Loucy (cell line): ENCODE measurements at regions not wholly inside any gene's neighbourhood (a gene's known extent, or its start where the extent isn't known, plus 50 kb on each side); places are given as distances from the start of the nearest gene placed in this dataset.

Experiments
- H2AFZ ChIP-seq: fragments of 200-600 bp; sonication (generic); 2 replicates; pipeline ENCODE4 v1.6.0; 2016; ENCODE audit warnings: antibody characterized with exemption, mild to moderate bottlenecking, low read length, moderate library complexity
- H3F3A ChIP-seq: fragments of 200-600 bp; 2 replicates; pipeline ENCODE4 v1.6.0; 2016; ENCODE audit warnings: antibody characterized with exemption, low read depth, mild to moderate bottlenecking
- H3K27me3 ChIP-seq: fragments of 200-600 bp; sonication (generic); 2 replicates; pipeline ENCODE4 v1.6.1; 2014; ENCODE audit warnings: low read length, mild to moderate bottlenecking; ENCODE audit not compliant: insufficient read depth, poor library complexity, severe bottlenecking
- H3K36me3 ChIP-seq: fragments of 200-600 bp; sonication (generic); 2 replicates; pipeline ENCODE4 v1.6.1; 2016; ENCODE audit warnings: low read length; ENCODE audit not compliant: insufficient read depth
- H3K4me1 ChIP-seq: fragments of 200-600 bp; sonication (generic); 2 replicates; pipeline ENCODE4 v1.5.1; 2014; ENCODE audit warnings: low read length, mild to moderate bottlenecking; ENCODE audit not compliant: insufficient read depth, poor library complexity, severe bottlenecking
- H3K4me2 ChIP-seq: fragments of 200-600 bp; sonication (generic); 2 replicates; pipeline ENCODE4 v1.6.0; 2014; ENCODE audit warnings: antibody characterized with exemption, low read length, low read depth, mild to moderate bottlenecking; ENCODE audit not compliant: poor library complexity, severe bottlenecking
- H3K4me3 ChIP-seq: fragments of 200-600 bp; sonication (generic); 2 replicates; pipeline ENCODE4 v1.5.1; 2014; ENCODE audit warnings: low read length, mild to moderate bottlenecking, mixed read lengths; ENCODE audit not compliant: poor library complexity, severe bottlenecking
- H3K79me2 ChIP-seq: fragments of 200-600 bp; sonication (generic); 2 replicates; pipeline ENCODE4 v1.6.1; 2014; ENCODE audit warnings: low read length; ENCODE audit not compliant: insufficient read depth
- H3K9ac ChIP-seq: fragments of 200-600 bp; sonication (generic); 2 replicates; pipeline ENCODE4 v1.6.0; 2014; ENCODE audit warnings: mild to moderate bottlenecking, low read depth, low read length, moderate library complexity; ENCODE audit not compliant: poor library complexity, severe bottlenecking
- H3K9me2 ChIP-seq: fragments of 200-600 bp; sonication (generic); replicated peaks from 2 replicates; pipeline ENCODE4 v1.6.1; 2016; ENCODE audit warnings: low read depth, low read length, mixed read lengths
- H3K9me3 ChIP-seq: fragments of 200-600 bp; sonication (generic); 2 replicates; pipeline ENCODE4 v1.6.1; 2014; ENCODE audit warnings: mild to moderate bottlenecking, antibody characterized with exemption, low read length, low read depth; ENCODE audit not compliant: insufficient read depth
- H4K20me1 ChIP-seq: fragments of 200-600 bp; sonication (generic); 2 replicates; pipeline ENCODE4 v1.6.0; 2014; ENCODE audit warnings: antibody characterized with exemption, low read length, mild to moderate bottlenecking; ENCODE audit not compliant: insufficient read depth, poor library complexity, severe bottlenecking
- CTCF ChIP-seq: fragments of 200-600 bp; sonication (generic); conservative IDR thresholded peaks from 2 replicates; pipeline ENCODE4 v1.5.1; 2014; ENCODE audit warnings: mild to moderate bottlenecking, antibody characterized with exemption, low read length
- EZH2phosphoT487 ChIP-seq: fragments of 200-600 bp; IDR thresholded peaks from 2 replicates; pipeline ENCODE4 v1.6.1; 2018; ENCODE audit warnings: antibody characterized with exemption, mild to moderate bottlenecking, moderate library complexity, borderline replicate concordance

- H3K4me1 ChIP-seq: no peaks in the 10 kb centered on the region
- no peaks in the 10 kb centered on the region for H3K79me2 ChIP-seq
- no peaks in the 10 kb centered on the region for H3F3A ChIP-seq
- no peak overlapping the region for H3K9ac ChIP-seq
- H3K27me3 ChIP-seq: no peaks in the 10 kb centered on the region
- H3K36me3 ChIP-seq: no peaks in the 10 kb centered on the region
- no peak overlapping the region for H3K4me2 ChIP-seq
- H2AFZ ChIP-seq: no peak overlapping the region
- no peaks in the 10 kb centered on the region for H3K9me3 ChIP-seq
- no peaks in the 10 kb centered on the region for H4K20me1 ChIP-seq
- H3K9me2 ChIP-seq: no peaks in the 10 kb centered on the region
- no peak overlapping the region for H3K4me3 ChIP-seq
- no peak for TF ChIP-seq CTCF
- TF ChIP-seq EZH2phosphoT487: no peak
Measured at GRCh38 chr3:74529145-74529544, 85.3 kb downstream of the CNTN3 start.

GRCh38 chr3:74527566-74527965 lies 86.9 kb downstream of the CNTN3 start:
- TF ChIP-seq EZH2phosphoT487 (no peak), CTCF (no peak)
- H3K9me3 ChIP-seq: no peaks in the 10 kb centered on the region

GRCh38 chr3:74523811-74524210 lies 90.6 kb downstream of the CNTN3 start:
- Histone ChIP-seq H3K9ac (no peak overlapping the region), H3K4me3 (no peak overlapping the region), H3K27me3 (no peaks in the 10 kb centered on the region), H4K20me1 (no peaks in the 10 kb centered on the region), H3K79me2 (no peaks in the 10 kb centered on the region), H3F3A (no peaks in the 10 kb centered on the region), H2AFZ (no peak overlapping the region), H3K4me2 (no peak overlapping the region), H3K36me3 (no peaks in the 10 kb centered on the region), H3K9me2 (no peaks in the 10 kb centered on the region), H3K9me3 (no peaks in the 10 kb centered on the region), H3K4me1 (no peaks in the 10 kb centered on the region)
- TF ChIP-seq EZH2phosphoT487 (no peak), CTCF (no peak)

More at GRCh38 chr3:74527566-74527965, 86.9 kb downstream of the CNTN3 start:
- no peak overlapping the region for H2AFZ ChIP-seq
- no peak overlapping the region for H3K4me2 ChIP-seq
- no peaks in the 10 kb centered on the region for H3K4me1 ChIP-seq
- H3K27me3 ChIP-seq: no peaks in the 10 kb centered on the region
- no peak overlapping the region for H3K9ac ChIP-seq
- no peaks in the 10 kb centered on the region for H3K9me2 ChIP-seq
- no peaks in the 10 kb centered on the region for H3K79me2 ChIP-seq
- no peaks in the 10 kb centered on the region for H3K36me3 ChIP-seq
- no peak overlapping the region for H3K4me3 ChIP-seq
- no peaks in the 10 kb centered on the region for H3F3A ChIP-seq
- no peaks in the 10 kb centered on the region for H4K20me1 ChIP-seq
